GM21360 (cell line): ENCODE measurements at regions not wholly inside any gene's neighbourhood (a gene's known extent, or its start where the extent isn't known, plus 50 kb on each side); places are given as distances from the start of the nearest gene placed in this dataset.
"Not testable (repeated sequence)": the region's sequence is repeated elsewhere in the genome, so short reads cannot be mapped to it uniquely, and the experiment has no call there.

Experiments
- ATAC-seq: cut with Tn5 transposase; IDR thresholded peaks from one replicate; pipeline ENCODE4 v1.9.1; 2021; ENCODE audit warnings: mild to moderate bottlenecking, moderate library complexity; ENCODE audit not compliant: unreplicated experiment

- ATAC-seq: no peak
These were observed 325.8 kb upstream of the CCL2 start for GRCh38 chr17:33929181-33929724.

- not testable (repeated sequence) for ATAC-seq
These were observed 323.8 kb upstream of the CCL2 start for GRCh38 chr17:33931148-33931814.

DNA sequence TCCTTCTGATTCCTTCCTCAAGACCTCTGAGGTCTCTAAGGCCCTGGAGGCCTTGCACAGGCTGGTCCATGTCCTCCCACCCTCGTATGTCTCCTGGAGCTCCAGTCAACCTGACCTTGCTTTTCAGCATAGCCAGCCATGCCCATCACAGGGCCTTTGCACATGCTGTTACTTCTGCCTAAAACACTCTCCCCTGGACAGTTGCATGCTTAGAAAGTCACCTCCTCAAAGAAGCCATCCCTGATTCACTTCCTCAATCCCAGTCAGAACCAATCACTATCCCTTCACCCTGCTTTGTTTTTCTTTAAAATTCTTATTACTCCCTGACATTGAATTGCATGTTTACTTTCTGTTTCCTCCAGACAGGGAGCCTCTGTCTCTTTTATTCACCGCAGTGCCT lies 322.1 kb upstream of the CCL2 start:
- no peak for ATAC-seq

DNA sequence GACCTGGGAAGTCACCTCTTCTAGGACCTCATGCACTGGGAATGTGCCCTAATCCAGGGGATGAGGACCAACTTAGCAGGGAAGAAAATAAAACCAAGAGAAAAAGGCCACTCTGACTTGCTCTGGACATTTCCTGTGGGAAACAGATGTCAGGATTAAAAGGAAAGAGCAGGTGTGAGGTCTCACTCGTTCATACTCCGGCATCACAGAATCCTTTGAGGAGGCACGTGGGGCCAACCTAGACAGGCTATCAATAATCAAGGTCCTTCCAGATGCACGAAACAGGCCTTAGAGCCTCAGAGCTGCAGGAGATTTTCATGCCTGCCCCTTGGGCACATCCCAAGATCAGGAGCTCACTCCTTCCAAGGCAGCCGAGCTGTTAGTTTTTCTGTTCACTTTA lies 321.5 kb upstream of the CCL2 start:
- no peak for ATAC-seq

- no peak for ATAC-seq
These were observed 320.4 kb upstream of the CCL2 start for GRCh38 chr17:33934696-33935095.

- ATAC-seq: no peak
These were observed 319.3 kb upstream of the CCL2 start for GRCh38 chr17:33935822-33936221.

GRCh38 chr17:33936764-33937163 lies 318.3 kb upstream of the CCL2 start:
- ATAC-seq: no peak

DNA sequence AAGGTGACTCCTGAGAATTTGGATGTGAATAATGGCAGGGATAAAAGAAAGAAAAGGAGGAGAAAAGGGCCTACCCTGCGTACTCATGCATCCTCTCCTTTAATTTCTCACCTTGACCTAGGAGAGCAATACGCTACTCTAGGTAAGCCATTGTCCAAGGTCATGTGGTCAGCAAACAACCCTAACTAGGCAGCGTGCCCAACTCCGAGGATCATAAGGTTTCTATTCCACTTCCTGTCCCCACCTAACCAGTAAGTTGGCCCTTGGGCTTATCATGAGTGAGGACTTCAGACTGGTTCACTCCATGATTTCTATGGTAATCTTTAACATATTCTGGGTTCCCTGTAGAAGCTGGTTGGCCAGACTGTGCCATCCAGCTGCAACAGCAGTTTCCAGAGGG lies 315.1 kb upstream of the CCL2 start:
- ATAC-seq: no peak

GRCh38 chr17:33940769-33941370 lies 314.2 kb upstream of the CCL2 start:
- no peak for ATAC-seq

GRCh38 chr17:33941744-33942143 lies 313.3 kb upstream of the CCL2 start:
- ATAC-seq: no peak

- no peak for ATAC-seq
These were observed 312.7 kb upstream of the CCL2 start for GRCh38 chr17:33942414-33942813.

- ATAC-seq: no peak
These were observed 310.7 kb upstream of the CCL2 start for GRCh38 chr17:33944412-33944811.

GRCh38 chr17:33944826-33945225 lies 310.3 kb upstream of the CCL2 start:
- no peak for ATAC-seq

- no peak for ATAC-seq
These were observed 309.2 kb upstream of the CCL2 start for GRCh38 chr17:33945646-33946546.

- ATAC-seq: no peak
These were observed 307.3 kb upstream of the CCL2 start for GRCh38 chr17:33947762-33948161.

DNA sequence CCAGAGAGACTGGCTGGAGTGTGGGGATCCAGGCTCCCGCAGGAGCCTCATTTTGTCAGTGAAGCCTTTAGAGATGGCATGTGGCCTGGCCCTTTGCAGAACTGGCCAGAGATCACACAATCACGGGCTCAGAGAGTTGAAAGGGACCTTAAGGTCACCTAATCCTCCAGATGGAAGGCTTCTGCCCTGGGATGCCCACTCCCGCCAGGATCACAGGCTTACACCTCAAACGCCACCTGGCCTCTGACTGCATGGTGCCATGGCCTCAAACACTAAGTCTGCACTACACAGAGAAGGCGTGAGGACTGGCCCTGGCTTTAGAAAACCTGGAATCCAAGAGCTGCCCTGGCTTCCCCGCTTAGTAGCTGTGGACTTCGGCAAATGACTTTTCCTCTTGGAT lies 306.8 kb upstream of the CCL2 start:
- no peak for ATAC-seq

GRCh38 chr17:33949100-33949499 lies 306.0 kb upstream of the CCL2 start:
- ATAC-seq: no peak

DNA sequence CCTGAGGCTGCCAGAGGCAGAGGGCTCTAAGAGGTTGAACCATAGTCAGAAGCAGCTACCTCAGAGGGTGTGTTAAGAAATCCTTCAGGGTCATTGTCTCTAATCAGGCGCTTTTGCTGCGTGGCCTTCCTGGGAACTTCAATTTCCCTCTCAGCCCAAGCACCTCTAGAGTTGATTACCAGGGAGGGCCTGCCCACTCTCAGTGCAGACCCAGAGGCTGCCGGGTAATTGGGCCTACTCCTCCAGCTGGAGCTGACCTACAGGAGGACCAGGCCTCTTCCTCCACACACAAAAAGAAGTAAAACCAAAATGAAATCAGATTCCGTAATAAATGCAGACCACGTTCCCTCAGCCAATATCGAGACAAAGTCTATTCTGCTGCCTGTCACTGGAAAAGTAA lies 305.0 kb upstream of the CCL2 start:
- ATAC-seq: no peak

DNA sequence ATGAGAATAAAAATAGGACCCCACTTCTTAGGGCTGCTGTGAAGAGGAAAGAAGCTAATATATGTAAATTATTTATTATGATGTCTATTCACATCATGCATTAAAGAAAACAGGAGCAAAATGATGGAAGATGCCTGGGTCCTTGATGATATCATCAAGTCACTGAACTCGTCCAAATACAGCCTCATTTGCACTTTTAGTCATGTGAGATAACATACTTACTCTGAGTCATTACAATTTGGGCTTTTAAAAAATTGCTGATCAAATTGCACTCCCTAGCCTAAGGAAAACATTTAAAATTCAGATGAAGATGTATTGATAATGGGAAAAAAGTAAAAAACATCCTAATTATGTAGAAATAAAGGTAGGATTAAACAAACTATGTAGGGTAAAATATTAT lies 302.7 kb upstream of the CCL2 start:
- ATAC-seq: no peak

GRCh38 chr17:33954597-33954996 lies 300.5 kb upstream of the CCL2 start:
- ATAC-seq: no peak

GRCh38 chr17:33955461-33955860 lies 299.6 kb upstream of the CCL2 start:
- ATAC-seq: no peak

GRCh38 chr17:33959098-33959497 lies 296.0 kb upstream of the CCL2 start:
- not testable (repeated sequence) for ATAC-seq
